Limb (tissue), 2 donors: ENCODE measurements at regions not wholly inside any gene's neighbourhood (a gene's known extent, or its start where the extent isn't known, plus 50 kb on each side); places are given as distances from the start of the nearest gene placed in this dataset.
A peak's percentile ranks its signal among the peaks of the same experiment; 100 is the strongest.
"Not testable (repeated sequence)": the region's sequence is repeated elsewhere in the genome, so short reads cannot be mapped to it uniquely, and the experiment has no call there.

Experiments
- DNase-seq, 2 donors: peaks; one replicate each; pipeline ENCODE4 v3.0.0-alpha.2; 2016; ENCODE audit errors: extremely low spot score in 2 of 2

- no peak for DNase-seq
Measured at GRCh38 chr6:92292067-92292466, 1127.3 kb downstream of the EPHA7 start.

- DNase-seq: no peak
Measured at GRCh38 chr6:92289831-92290230, 1129.5 kb downstream of the EPHA7 start.

GRCh38 chr6:92281571-92282076 lies 1137.7 kb downstream of the EPHA7 start:
- no peak for DNase-seq

- no peak for DNase-seq
Measured at GRCh38 chr6:92275150-92275549, 1144.2 kb downstream of the EPHA7 start.

- DNase-seq: no peak
Measured at GRCh38 chr6:92274588-92274987, 1144.8 kb downstream of the EPHA7 start.

- DNase-seq: no peak
Measured at GRCh38 chr6:92273694-92274093, 1145.7 kb downstream of the EPHA7 start.

GRCh38 chr6:92271091-92271490 lies 1148.3 kb downstream of the EPHA7 start:
- DNase-seq: no peak

- no peak for DNase-seq
Measured at GRCh38 chr6:92270365-92270764, 1149.0 kb downstream of the EPHA7 start.

- DNase-seq: no peak
Measured at GRCh38 chr6:92267335-92267734, 1152.0 kb downstream of the EPHA7 start.

GRCh38 chr6:92263864-92264263 lies 1155.5 kb downstream of the EPHA7 start:
- no peak for DNase-seq

- no peak for DNase-seq
Measured at GRCh38 chr6:92259171-92259570, 1160.2 kb downstream of the EPHA7 start.

GRCh38 chr6:92243315-92243714 lies 1176.0 kb downstream of the EPHA7 start:
- DNase-seq: no peak

- DNase-seq: no peak
Measured at GRCh38 chr6:92231171-92231701, 1188.1 kb downstream of the EPHA7 start.

- DNase-seq: not testable (repeated sequence)
Measured at GRCh38 chr6:92219987-92220386, 1199.4 kb downstream of the EPHA7 start.

GRCh38 chr6:92216717-92217116 lies 1202.6 kb downstream of the EPHA7 start:
- no peak for DNase-seq

- DNase-seq: no peak
Measured at GRCh38 chr6:92201618-92202017, 1217.7 kb downstream of the EPHA7 start.

GRCh38 chr6:92196325-92196724 lies 1223.0 kb downstream of the EPHA7 start:
- no peak for DNase-seq

GRCh38 chr6:92195796-92196195 lies 1223.6 kb downstream of the EPHA7 start:
- no peak for DNase-seq

GRCh38 chr6:92188016-92188415 lies 1231.3 kb downstream of the EPHA7 start:
- DNase-seq: no peak

GRCh38 chr6:92184933-92185332 lies 1234.4 kb downstream of the EPHA7 start:
- DNase-seq: no peak

- DNase-seq: no peak
Measured at GRCh38 chr6:92181347-92181746, 1238.0 kb downstream of the EPHA7 start.

GRCh38 chr6:92180090-92180489 lies 1239.3 kb downstream of the EPHA7 start:
- DNase-seq: no peak

- peak in 1 of 2 donors; percentile 32 for DNase-seq
Measured at GRCh38 chr6:92176666-92177065, 1242.7 kb downstream of the EPHA7 start.
